ENCODE measurements at regions not wholly inside any gene's neighbourhood (a gene's known extent, or its start where the extent isn't known, plus 50 kb on each side); places are given as distances from the start of the nearest gene placed in this dataset.

DNA sequence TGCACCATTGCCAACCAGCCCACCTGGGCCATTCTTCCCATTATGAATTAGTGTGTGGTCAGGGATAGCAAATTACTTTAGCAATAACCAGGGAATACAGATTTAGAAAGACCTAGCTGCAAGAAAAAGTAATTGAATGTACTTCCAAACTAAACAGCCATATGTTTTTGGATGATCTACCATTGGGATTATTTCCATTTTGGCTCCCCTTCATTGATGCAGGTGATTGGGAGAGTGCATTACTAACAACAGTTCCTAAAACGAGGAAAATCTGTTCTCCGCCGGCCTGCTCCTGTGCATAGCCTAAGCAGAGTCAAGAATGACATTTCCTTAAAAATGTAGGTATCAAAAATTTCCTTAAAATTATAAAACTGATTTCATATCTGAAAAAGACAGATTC is 58.5 kb downstream of the MAIP1 start:
- Histone ChIP-seq H3K9me3 (no peaks in the 10 kb centered on the region), H3K4me3 (no peak overlapping the region), H3K27ac (no peak overlapping the region), H3K36me3 (no peaks in the 10 kb centered on the region), H3K4me1 (replicated peaks) (no peaks in the 10 kb centered on the region), H3K27me3 (replicated peaks; ENCODE audit: insufficient read depth) (no peaks in the 10 kb centered on the region)
- no peak for DNase-seq (ENCODE audit: low spot score)
- 84% methylated on average over 3 of the region's 3 CpGs for WGBS
- intact Hi-C loops (cut with DNase I): no loop called here
- TF ChIP-seq, protein P1, sequence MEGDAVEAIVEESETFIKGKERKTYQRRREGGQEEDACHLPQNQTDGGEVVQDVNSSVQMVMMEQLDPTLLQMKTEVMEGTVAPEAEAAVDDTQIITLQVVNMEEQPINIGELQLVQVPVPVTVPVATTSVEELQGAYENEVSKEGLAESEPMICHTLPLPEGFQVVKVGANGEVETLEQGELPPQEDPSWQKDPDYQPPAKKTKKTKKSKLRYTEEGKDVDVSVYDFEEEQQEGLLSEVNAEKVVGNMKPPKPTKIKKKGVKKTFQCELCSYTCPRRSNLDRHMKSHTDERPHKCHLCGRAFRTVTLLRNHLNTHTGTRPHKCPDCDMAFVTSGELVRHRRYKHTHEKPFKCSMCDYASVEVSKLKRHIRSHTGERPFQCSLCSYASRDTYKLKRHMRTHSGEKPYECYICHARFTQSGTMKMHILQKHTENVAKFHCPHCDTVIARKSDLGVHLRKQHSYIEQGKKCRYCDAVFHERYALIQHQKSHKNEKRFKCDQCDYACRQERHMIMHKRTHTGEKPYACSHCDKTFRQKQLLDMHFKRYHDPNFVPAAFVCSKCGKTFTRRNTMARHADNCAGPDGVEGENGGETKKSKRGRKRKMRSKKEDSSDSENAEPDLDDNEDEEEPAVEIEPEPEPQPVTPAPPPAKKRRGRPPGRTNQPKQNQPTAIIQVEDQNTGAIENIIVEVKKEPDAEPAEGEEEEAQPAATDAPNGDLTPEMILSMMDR (IDR thresholded peaks at IDR 0.05): no peak

DNA sequence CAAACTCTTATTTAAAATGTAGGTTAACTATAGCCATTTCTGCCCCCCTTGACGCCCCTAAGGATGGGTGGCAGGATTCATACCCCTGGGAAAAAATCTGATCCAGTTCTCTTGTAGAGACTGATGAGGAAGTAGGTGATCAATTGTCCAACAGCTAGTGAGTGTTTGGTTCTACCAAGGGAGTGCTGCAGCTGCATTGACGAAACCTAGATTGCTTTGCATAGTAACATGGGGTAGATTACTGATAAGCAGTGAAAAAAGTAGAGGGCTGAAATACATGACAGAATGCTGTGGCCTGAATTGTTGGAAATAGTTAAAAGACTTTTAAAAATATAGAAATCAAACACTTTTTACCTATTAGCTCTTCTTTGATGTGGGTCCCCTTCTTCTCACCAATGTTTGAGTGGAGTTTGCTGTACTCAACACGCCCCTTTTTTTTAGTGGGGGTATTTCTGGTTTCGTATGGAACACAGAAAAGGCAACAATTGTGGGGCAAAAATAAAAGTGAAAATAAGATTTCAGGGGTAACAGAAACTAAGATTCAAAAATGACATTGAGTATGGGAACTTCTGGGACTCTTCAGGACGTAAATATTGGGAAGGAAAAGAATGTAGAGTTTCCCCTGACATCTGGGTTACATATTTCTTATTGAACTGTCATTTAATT is 66.2 kb downstream of the MAIP1 start:
- Histone ChIP-seq H3K27ac (no peak overlapping the region), H3K36me3 (no peaks in the 10 kb centered on the region), H3K4me1 (replicated peaks) (no peaks in the 10 kb centered on the region), H3K4me3 (no peak overlapping the region), H3K27me3 (replicated peaks; ENCODE audit: insufficient read depth) (no peaks in the 10 kb centered on the region), H3K9me3 (no peaks in the 10 kb centered on the region)
- DNase-seq (ENCODE audit: low spot score): no peak
- TF ChIP-seq, protein P1 (IDR thresholded peaks at IDR 0.05): no peak
- TF ChIP-seq POLR2A (IDR thresholded peaks at IDR 0.05) (no peak), POLR2AphosphoS5 (IDR thresholded peaks at IDR 0.05) (no peak)
- WGBS: 78% methylated on average over 5 of the region's 5 CpGs
- intact Hi-C loops (cut with DNase I): no loop called here

DNA sequence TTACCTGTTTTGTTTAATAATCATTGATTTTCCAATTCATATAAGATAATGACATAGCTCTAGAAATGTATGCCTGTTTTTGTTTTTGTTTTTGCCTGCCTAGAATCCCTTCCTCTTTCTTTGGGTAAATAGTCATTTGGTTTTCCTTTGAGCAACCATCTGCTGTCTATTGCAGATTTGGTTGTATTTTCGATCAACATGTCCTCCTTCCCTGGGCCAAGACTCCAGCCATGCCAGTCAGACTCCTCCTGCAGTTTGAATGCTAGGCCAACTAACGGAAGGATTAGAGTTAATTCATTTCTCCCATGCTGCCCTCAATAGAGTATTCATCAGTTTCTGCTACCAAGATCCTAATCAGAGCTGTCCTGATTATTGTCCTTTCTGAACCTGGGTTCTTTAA is 67.1 kb downstream of the MAIP1 start:
- Histone ChIP-seq H3K4me1 (replicated peaks) (no peaks in the 10 kb centered on the region), H3K9me3 (no peaks in the 10 kb centered on the region), H3K36me3 (no peaks in the 10 kb centered on the region), H3K4me3 (no peak overlapping the region), H3K27ac (no peak overlapping the region), H3K27me3 (replicated peaks; ENCODE audit: insufficient read depth) (no peaks in the 10 kb centered on the region)
- TF ChIP-seq POLR2AphosphoS5 (IDR thresholded peaks at IDR 0.05) (no peak), POLR2A (IDR thresholded peaks at IDR 0.05) (no peak)
- TF ChIP-seq, protein P1 (IDR thresholded peaks at IDR 0.05): no peak
- WGBS: 93% methylated on average over 2 of the region's 2 CpGs
- DNase-seq (ENCODE audit: low spot score): no peak
- intact Hi-C loops (cut with DNase I): no loop called here

DNA sequence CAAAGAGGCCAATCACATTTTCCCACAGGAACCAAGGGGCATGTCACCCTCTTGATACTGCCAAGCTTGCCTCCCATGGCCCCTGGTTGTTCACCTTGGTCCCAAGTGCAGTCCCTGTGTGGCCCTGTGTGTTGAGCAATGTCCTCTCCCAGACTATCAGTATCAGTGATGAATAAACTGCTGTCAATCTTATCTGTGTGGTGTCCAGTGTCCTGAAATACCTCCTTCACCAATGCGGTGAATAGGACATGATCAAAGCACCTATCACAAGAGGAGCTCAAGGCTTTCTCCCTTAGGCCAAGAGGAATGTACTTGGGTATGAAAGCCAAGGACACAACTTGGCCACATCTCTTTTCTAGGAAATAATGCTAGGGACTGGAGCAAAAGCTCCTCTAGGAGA is 68.2 kb downstream of the MAIP1 start:
- WGBS: 95% methylated on average over 1 of the region's 1 CpG
- H3K27ac ChIP-seq: no peak overlapping the region
- no peaks in the 10 kb centered on the region for H3K9me3 ChIP-seq
- H3K27me3 ChIP-seq (replicated peaks; ENCODE audit: insufficient read depth): no peaks in the 10 kb centered on the region
- H3K4me3 ChIP-seq: no peak overlapping the region
- no peaks in the 10 kb centered on the region for H3K4me1 ChIP-seq (replicated peaks)
- intact Hi-C loops (cut with DNase I): no loop called here
- no peaks in the 10 kb centered on the region for H3K36me3 ChIP-seq
- TF ChIP-seq, protein P1 (IDR thresholded peaks at IDR 0.05): no peak
- TF ChIP-seq POLR2A (IDR thresholded peaks at IDR 0.05) (no peak), POLR2AphosphoS5 (IDR thresholded peaks at IDR 0.05) (no peak)
- DNase-seq (ENCODE audit: low spot score): no peak

DNA sequence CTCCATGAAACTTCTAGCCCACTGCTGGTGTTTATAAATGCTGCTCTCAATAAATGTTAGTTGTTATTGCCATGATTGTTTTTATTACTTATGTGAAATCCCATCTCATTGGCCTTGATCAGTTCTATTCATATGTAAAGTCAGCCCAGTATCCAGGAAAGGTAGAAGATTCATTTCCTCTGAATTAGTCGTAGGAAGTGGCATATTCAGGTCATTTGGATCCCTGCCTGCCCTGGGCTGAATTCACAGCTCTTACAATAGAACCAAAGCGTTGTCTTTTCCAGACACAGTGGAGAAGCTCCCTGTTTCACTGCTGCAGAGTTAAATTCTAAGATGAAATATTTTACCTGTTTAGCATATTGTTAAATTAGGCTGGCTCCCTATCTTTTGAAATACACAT is 70.3 kb downstream of the MAIP1 start:
- intact Hi-C loops (cut with DNase I): no loop called here
- TF ChIP-seq, protein P1 (IDR thresholded peaks at IDR 0.05): no peak
- no peak for TF ChIP-seq POLR2AphosphoS5 (IDR thresholded peaks at IDR 0.05)
- no peak for TF ChIP-seq POLR2A (IDR thresholded peaks at IDR 0.05)
- H3K27ac ChIP-seq: no peak overlapping the region
- no peaks in the 10 kb centered on the region for H3K4me1 ChIP-seq (replicated peaks)
- WGBS: 38% methylated on average over 2 of the region's 2 CpGs
- H3K36me3 ChIP-seq: no peaks in the 10 kb centered on the region
- no peaks in the 10 kb centered on the region for H3K9me3 ChIP-seq
- DNase-seq (ENCODE audit: low spot score): no peak
- H3K27me3 ChIP-seq (replicated peaks; ENCODE audit: insufficient read depth): no peaks in the 10 kb centered on the region
- H3K4me3 ChIP-seq: no peak overlapping the region
